ENCODE measurements at regions not wholly inside any gene's neighbourhood (a gene's known extent, or its start where the extent isn't known, plus 50 kb on each side); places are given as distances from the start of the nearest gene placed in this dataset.

GRCh38 chr10:43898592-43898991 is 249.9 kb upstream of the ZNF32 start:
- H3K79me2 ChIP-seq (ENCODE audit: low read depth), result no peaks in the 10 kb centered on the region
- ChIA-PET POLR2A (ENCODE audit: unreplicated experiment) (no interaction called here), CTCF (no interaction called here)
- no peak overlapping the region for H3K4me2 ChIP-seq
- H3K9me2 ChIP-seq (ENCODE audit: insufficient read depth), result no peaks in the 10 kb centered on the region
- no peak overlapping the region for H2AFZ ChIP-seq
- no peaks in the 10 kb centered on the region for H3K9me3 ChIP-seq (ENCODE audit: insufficient read depth, low read depth)
- H3K27ac ChIP-seq, result no peak overlapping the region
- intact Hi-C loops (cut with micrococcal nuclease; ENCODE audit: unreplicated experiment), result loop anchor here (10.0 kb wide), 1 partner anchor 94 kb away; no protein-coding TSS in a partner anchor
- H3K4me3 ChIP-seq, result no peak overlapping the region
- H3K27me3 ChIP-seq (ENCODE audit: insufficient read depth, low read depth), result peaks cover 38% of the 10 kb centered on the region; the same call in 1 of the 2 replicates
- no peak for TF ChIP-seq CTCF (conservative IDR thresholded peaks at IDR 0.05)
- no peak for TF ChIP-seq EZH2 (IDR thresholded peaks at IDR 0.05; ENCODE audit: low read depth)
- no peaks in the 10 kb centered on the region for H3K36me3 ChIP-seq (ENCODE audit: low read depth)
- H3K4me1 ChIP-seq (replicated peaks; ENCODE audit: insufficient read depth), result no peaks in the 10 kb centered on the region
- H3F3A ChIP-seq (ENCODE audit: insufficient read depth, low read depth), result no peaks in the 10 kb centered on the region
- no peaks in the 10 kb centered on the region for H4K20me1 ChIP-seq (ENCODE audit: insufficient read depth)
- DNase-seq, result no peak
- no TSS peak for BruUV-seq (replicated peaks)

GRCh38 chr10:43897765-43898419 is 249.2 kb upstream of the ZNF32 start:
- no peak for TF ChIP-seq CTCF (conservative IDR thresholded peaks at IDR 0.05)
- no peak for TF ChIP-seq EZH2 (IDR thresholded peaks at IDR 0.05; ENCODE audit: low read depth)
- Histone ChIP-seq H2AFZ (no peak overlapping the region), H4K20me1 (ENCODE audit: insufficient read depth) (no peaks in the 10 kb centered on the region), H3K36me3 (ENCODE audit: low read depth) (no peaks in the 10 kb centered on the region), H3F3A (ENCODE audit: insufficient read depth, low read depth) (no peaks in the 10 kb centered on the region), H3K9me2 (ENCODE audit: insufficient read depth) (no peaks in the 10 kb centered on the region), H3K4me1 (replicated peaks; ENCODE audit: insufficient read depth) (no peaks in the 10 kb centered on the region), H3K27me3 (ENCODE audit: insufficient read depth, low read depth) (peaks cover 32% of the 10 kb centered on the region; the same call in 1 of the 2 replicates), H3K4me3 (no peak overlapping the region), H3K4me2 (no peak overlapping the region), H3K79me2 (ENCODE audit: low read depth) (no peaks in the 10 kb centered on the region), H3K27ac (no peak overlapping the region), H3K9me3 (ENCODE audit: insufficient read depth, low read depth) (no peaks in the 10 kb centered on the region)
- no peak for DNase-seq
- ChIA-PET CTCF (no interaction called here), POLR2A (ENCODE audit: unreplicated experiment) (no interaction called here)
- no TSS peak for BruUV-seq (replicated peaks)
- intact Hi-C loops (cut with micrococcal nuclease; ENCODE audit: unreplicated experiment), result loop anchor here (10.0 kb wide), 1 partner anchor 93 kb away; no protein-coding TSS in a partner anchor

- no peak for TF ChIP-seq EZH2 (IDR thresholded peaks at IDR 0.05; ENCODE audit: low read depth)
- TF ChIP-seq CTCF (conservative IDR thresholded peaks at IDR 0.05), result no peak
- no peak for DNase-seq
Measured at GRCh38 chr10:43892062-43892770, 243.5 kb upstream of the ZNF32 start.

More at GRCh38 chr10:43892062-43892770, 243.5 kb upstream of the ZNF32 start:
- ChIA-PET CTCF (no interaction called here), POLR2A (ENCODE audit: unreplicated experiment) (no interaction called here)
- Histone ChIP-seq H3K4me2 (no peak overlapping the region), H3K4me3 (no peak overlapping the region), H4K20me1 (ENCODE audit: insufficient read depth) (no peaks in the 10 kb centered on the region), H3K27me3 (ENCODE audit: insufficient read depth, low read depth) (0 out of 2 replicates have a peak, but pooled peaks cover 4% of the 10 kb centered on the region), H3K4me1 (replicated peaks; ENCODE audit: insufficient read depth) (no peaks in the 10 kb centered on the region), H3K79me2 (ENCODE audit: low read depth) (no peaks in the 10 kb centered on the region), H3K9me3 (ENCODE audit: insufficient read depth, low read depth) (no peaks in the 10 kb centered on the region), H3F3A (ENCODE audit: insufficient read depth, low read depth) (no peaks in the 10 kb centered on the region), H3K27ac (no peak overlapping the region), H2AFZ (no peak overlapping the region), H3K36me3 (ENCODE audit: low read depth) (no peaks in the 10 kb centered on the region), H3K9me2 (ENCODE audit: insufficient read depth) (no peaks in the 10 kb centered on the region)
- intact Hi-C loops (cut with micrococcal nuclease; ENCODE audit: unreplicated experiment), result loop anchor here (10.0 kb wide), 1 partner anchor 87 kb away; no protein-coding TSS in a partner anchor
- BruUV-seq (replicated peaks), result no TSS peak

Measured in PC-9 (cell line).